ENCODE measurements at regions not wholly inside any gene's neighbourhood (a gene's known extent, or its start where the extent isn't known, plus 50 kb on each side); places are given as distances from the start of the nearest gene placed in this dataset.
"Not testable (repeated sequence)": the region's sequence is repeated elsewhere in the genome, so short reads cannot be mapped to it uniquely, and the experiment has no call there.

- no peak for DNase-seq
Measured at GRCh38 chr2:138223319-138223718, 259.0 kb downstream of the HNMT start.

- no peak for DNase-seq
Measured at GRCh38 chr2:138227195-138227594, 262.9 kb downstream of the HNMT start.

GRCh38 chr2:138228101-138228500 lies 263.8 kb downstream of the HNMT start:
- no peak for DNase-seq

- no peak for DNase-seq
Measured at GRCh38 chr2:138234265-138234664, 267.3 kb upstream of the SPOPL start.

GRCh38 chr2:138235041-138235440 lies 266.5 kb upstream of the SPOPL start:
- DNase-seq: no peak

- no peak for DNase-seq
Measured at GRCh38 chr2:138236142-138236541, 265.4 kb upstream of the SPOPL start.

- DNase-seq: no peak
Measured at GRCh38 chr2:138237667-138238384, 263.7 kb upstream of the SPOPL start.

GRCh38 chr2:138238908-138239307 lies 262.7 kb upstream of the SPOPL start:
- no peak for DNase-seq

- no peak for DNase-seq
Measured at GRCh38 chr2:138239902-138240491, 261.6 kb upstream of the SPOPL start.

- no peak for DNase-seq
Measured at GRCh38 chr2:138243372-138243771, 258.2 kb upstream of the SPOPL start.

- DNase-seq: no peak
Measured at GRCh38 chr2:138244501-138244925, 257.1 kb upstream of the SPOPL start.

- no peak for DNase-seq
Measured at GRCh38 chr2:138245310-138245709, 256.3 kb upstream of the SPOPL start.

GRCh38 chr2:138247302-138247701 lies 254.3 kb upstream of the SPOPL start:
- no peak for DNase-seq

GRCh38 chr2:138249207-138249606 lies 252.4 kb upstream of the SPOPL start:
- no peak for DNase-seq

- DNase-seq: not testable (repeated sequence)
Measured at GRCh38 chr2:138250843-138251320, 250.7 kb upstream of the SPOPL start.

GRCh38 chr2:138252587-138252986 lies 249.0 kb upstream of the SPOPL start:
- DNase-seq: no peak

- DNase-seq: no peak
Measured at GRCh38 chr2:138255670-138256069, 245.9 kb upstream of the SPOPL start.

GRCh38 chr2:138267161-138267901 lies 234.2 kb upstream of the SPOPL start:
- DNase-seq: no peak

GRCh38 chr2:138267902-138268254 lies 233.7 kb upstream of the SPOPL start:
- no peak for DNase-seq

- DNase-seq: no peak
Measured at GRCh38 chr2:138269765-138270164, 231.8 kb upstream of the SPOPL start.

GRCh38 chr2:138271467-138271866 lies 230.1 kb upstream of the SPOPL start:
- no peak for DNase-seq

- DNase-seq: no peak
Measured at GRCh38 chr2:138272524-138273195, 228.9 kb upstream of the SPOPL start.

GRCh38 chr2:138273280-138273679 lies 228.3 kb upstream of the SPOPL start:
- DNase-seq: not testable (repeated sequence)
